IPS-20b (cell line): ENCODE measurements at regions not wholly inside any gene's neighbourhood (a gene's known extent, or its start where the extent isn't known, plus 50 kb on each side); places are given as distances from the start of the nearest gene placed in this dataset.

Experiments
- H3K27ac ChIP-seq: one replicate; pipeline ENCODE4 v1.5.1; 2013; ENCODE audit warnings: low read length
- H3K27me3 ChIP-seq: 2 replicates; pipeline ENCODE4 v1.6.1; 2013; ENCODE audit warnings: mild to moderate bottlenecking, low read length, inconsistent platforms; ENCODE audit not compliant: insufficient read depth
- H3K36me3 ChIP-seq: 2 replicates; pipeline ENCODE4 v1.6.1; 2013; ENCODE audit warnings: low read depth, mild to moderate bottlenecking, inconsistent platforms, low read length, moderate library complexity; ENCODE audit not compliant: insufficient read depth
- H3K4me1 ChIP-seq: 2 replicates; pipeline ENCODE4 v1.6.1; 2013; ENCODE audit warnings: mild to moderate bottlenecking, control low read depth, inconsistent platforms, low read length, moderate library complexity; ENCODE audit not compliant: insufficient read depth
- H3K4me3 ChIP-seq: 2 replicates; pipeline ENCODE4 v1.5.1; 2013; ENCODE audit warnings: mild to moderate bottlenecking, low read length, inconsistent platforms
- H3K9ac ChIP-seq: 2 replicates; pipeline ENCODE4 v1.6.1; 2013; ENCODE audit warnings: low read depth, mild to moderate bottlenecking, inconsistent platforms, low read length, moderate library complexity
- H3K9me3 ChIP-seq: 2 replicates; pipeline ENCODE4 v1.6.1; 2013; ENCODE audit warnings: mild to moderate bottlenecking, low read depth, low read length, inconsistent platforms; ENCODE audit not compliant: insufficient read depth

DNA sequence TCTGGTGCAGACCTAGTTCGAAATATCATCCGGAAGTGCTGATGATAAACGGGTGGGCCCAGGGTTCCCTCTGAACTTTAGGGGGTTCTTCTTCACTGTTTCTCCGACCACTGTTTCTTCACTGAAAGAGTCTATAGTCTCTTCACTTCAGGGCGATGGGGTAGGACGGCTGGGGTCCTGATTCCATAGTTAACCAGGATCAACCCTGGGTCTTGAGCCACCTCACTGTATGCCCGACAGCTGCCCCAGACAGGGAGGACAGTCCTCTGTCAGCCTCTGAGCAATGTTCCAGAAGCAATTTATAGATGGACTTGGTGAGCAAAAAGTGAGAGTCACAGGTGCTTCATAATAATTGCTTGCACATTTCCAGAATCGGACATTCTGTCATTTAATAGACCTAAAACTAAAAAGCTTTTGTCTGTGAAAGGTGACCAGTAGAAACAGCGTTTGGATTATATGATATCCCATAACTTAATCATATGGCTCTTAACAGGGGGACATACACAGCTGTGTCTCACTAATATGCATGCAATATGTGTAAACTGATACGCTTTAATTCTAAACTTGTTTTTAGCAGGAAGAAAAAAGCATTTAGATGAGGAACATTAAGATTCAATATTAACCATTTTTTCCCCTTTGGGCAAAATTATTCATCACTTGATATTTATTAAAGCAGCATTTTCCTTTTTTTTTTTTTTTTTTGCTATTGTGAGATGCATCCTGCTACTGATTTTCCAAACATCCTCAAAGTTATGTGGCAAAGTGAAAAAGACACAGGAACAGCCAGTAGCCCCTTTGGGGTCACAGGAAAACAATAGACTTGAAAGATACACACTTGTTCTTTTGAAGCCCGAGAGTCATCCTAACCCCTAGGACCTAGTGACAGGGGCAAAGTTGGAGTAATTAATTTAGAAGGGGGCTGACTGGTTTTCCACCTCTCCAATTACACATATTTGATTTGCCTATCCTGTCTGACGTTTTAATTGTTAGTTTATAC is 277.0 kb downstream of the ZNF536 start:
- H3K4me3 ChIP-seq = no peak overlapping the region
- no peaks in the 10 kb centered on the region for H3K27me3 ChIP-seq
- H3K9ac ChIP-seq = no peak overlapping the region
- H3K27ac ChIP-seq = no peak overlapping the region
- H3K36me3 ChIP-seq = no peaks in the 10 kb centered on the region
- H3K9me3 ChIP-seq = no peaks in the 10 kb centered on the region
- H3K4me1 ChIP-seq = 0 out of 2 replicates have a peak, but pooled peaks cover 4% of the 10 kb centered on the region

DNA sequence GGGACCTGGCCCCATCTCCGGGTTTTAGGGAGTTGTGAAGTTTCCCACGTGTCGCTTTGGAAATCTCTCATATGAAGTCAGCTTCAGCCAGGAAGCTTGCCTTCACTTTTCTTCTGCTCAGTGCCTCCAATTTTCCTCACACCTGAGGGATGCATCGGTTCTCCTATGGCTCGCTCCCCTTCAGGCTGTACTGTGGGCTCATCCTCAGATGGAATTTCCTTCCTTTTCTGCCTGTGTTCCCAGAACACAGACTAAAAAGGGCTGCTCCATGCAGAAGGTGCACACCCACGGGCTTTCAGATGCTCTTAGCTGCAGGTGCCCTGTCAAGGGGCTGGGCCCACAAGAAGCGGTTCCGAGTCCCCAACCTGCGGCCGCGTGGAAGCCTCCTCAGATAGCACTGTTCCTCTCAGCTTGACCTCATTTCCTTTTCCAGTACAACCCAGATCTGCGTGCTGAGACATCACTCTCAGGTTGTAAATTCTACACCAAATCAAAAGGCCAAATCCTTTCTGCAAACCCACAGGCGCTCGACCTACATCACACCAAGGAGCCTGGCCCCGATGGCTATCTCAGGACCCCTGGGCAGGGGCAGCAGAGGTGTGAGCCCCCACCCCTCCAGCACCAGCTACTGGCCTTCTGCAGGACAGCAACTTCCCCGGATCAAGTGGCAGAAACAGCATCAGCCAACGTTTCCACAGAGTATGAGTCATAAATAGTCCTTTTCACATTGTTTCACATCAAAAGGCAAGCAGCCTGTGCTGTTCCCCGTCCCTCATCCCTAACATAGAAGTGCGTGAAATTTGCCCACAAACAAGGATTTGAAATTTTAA is 275.9 kb downstream of the ZNF536 start:
- Histone ChIP-seq H3K27me3 (no peaks in the 10 kb centered on the region), H3K9me3 (no peaks in the 10 kb centered on the region), H3K4me3 (no peak overlapping the region), H3K27ac (no peak overlapping the region), H3K36me3 (no peaks in the 10 kb centered on the region), H3K4me1 (0 out of 2 replicates have a peak, but pooled peaks cover 4% of the 10 kb centered on the region), H3K9ac (no peak overlapping the region)

DNA sequence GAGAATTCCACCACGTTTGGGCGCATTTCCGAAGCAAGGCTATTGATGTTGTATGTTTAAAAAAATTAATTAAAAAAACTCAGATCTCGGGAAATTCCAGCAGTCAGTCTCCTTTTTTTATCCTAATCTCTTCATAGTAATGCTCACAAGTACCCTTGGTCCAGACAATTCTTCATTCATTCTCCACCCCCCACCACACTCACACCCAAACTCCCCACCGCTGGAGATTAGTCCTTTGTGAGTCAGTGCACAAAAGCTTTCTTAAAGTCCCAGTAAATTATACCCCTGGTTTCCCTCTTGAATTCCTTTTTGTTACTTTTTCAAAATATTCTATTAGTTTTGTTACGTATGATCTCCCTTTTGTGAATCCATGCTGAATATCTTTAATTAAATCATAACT is 274.6 kb downstream of the ZNF536 start:
- Histone ChIP-seq H3K4me1 (0 out of 2 replicates have a peak, but pooled peaks cover 4% of the 10 kb centered on the region), H3K9ac (no peak overlapping the region), H3K4me3 (no peak overlapping the region), H3K27me3 (no peaks in the 10 kb centered on the region), H3K9me3 (no peaks in the 10 kb centered on the region), H3K27ac (no peak overlapping the region), H3K36me3 (no peaks in the 10 kb centered on the region)

DNA sequence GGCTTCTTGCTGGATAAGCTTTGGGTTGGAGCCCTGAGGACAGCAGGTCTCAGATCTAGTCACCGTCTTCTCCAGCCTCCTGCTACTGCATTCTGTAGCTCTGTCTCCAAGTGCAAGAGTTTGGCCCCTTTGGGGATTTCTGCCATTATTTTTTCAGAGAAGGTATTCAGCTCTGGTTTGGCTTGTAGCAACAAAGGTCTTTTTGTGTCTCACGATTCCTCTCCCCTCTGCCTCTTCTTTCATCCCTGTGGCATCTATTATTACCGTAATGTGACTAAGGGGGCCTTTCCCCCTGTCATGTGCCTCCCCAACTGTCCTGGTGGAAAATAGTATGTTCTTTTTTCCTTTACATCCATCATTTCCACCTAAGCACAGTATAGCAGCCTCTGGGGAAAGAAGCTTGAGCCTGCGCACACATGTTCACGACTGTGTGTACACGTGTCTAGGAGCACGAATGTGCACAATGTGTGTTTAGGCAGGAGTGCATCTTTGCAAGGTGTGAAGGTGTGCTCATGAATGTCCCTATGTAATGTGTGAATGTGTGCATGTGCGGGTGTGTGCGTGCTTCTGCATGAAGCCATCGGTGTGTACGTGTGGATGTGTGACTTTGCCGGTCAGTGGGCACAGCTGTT is 273.9 kb downstream of the ZNF536 start:
- Histone ChIP-seq H3K4me3 (no peak overlapping the region), H3K27ac (no peak overlapping the region), H3K27me3 (no peaks in the 10 kb centered on the region), H3K9ac (no peak overlapping the region), H3K4me1 (no peaks in the 10 kb centered on the region), H3K9me3 (no peaks in the 10 kb centered on the region), H3K36me3 (no peaks in the 10 kb centered on the region)

DNA sequence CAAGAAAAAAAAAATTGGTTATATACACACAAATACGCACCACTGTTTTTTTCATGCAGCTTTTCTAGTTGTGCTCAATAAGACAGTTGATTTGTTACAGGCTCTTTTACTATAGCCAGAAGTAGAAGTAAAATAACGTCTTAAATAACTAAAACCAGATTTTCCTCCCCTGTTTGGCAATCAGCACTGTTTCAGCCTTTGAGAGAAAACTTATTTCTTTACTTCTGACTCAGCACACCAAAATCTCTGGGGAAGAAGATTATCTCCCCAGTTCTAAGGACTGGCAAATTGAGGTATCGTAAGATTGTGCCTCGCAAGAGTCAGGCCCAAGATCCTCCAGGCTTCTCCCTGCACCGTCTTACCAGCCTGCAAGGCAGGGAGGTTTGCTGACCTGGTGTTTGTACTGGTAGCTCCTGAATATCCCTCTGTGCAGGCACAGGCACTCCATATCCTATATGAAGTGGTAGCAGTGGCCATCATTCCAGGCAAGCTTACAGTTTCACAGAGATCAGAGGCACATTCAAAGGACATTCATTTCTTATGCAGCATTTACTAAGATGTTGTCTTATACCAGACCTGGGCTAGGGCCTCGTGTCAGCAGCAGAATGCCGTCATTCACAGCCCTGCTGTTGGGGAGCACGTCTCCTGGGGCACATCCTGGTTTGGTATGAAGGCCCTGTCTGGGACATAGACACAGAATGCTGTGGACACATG is 268.2 kb downstream of the ZNF536 start:
- Histone ChIP-seq H3K4me3 (no peak overlapping the region), H3K4me1 (no peaks in the 10 kb centered on the region), H3K36me3 (no peaks in the 10 kb centered on the region), H3K9ac (no peak overlapping the region), H3K27ac (no peak overlapping the region), H3K9me3 (no peaks in the 10 kb centered on the region), H3K27me3 (no peaks in the 10 kb centered on the region)

DNA sequence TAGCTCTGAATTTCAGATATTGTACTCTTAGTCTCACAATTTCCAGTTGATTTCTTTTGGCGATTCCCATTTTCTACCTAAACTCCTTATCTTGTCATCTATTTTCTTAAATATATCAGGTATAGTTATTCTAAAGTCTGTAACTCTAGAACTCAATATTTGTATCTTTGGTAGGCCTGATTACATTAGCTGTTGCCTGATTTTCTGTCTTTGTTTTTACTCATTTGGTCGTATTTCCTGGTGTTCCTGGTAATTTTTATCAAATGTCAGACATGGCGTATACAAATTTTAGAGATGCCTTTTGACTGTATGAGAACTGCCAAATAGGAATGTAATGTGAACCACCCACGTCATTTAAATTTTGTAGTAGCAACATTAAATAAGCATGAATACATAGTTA is 266.7 kb downstream of the ZNF536 start:
- H3K27me3 ChIP-seq = no peaks in the 10 kb centered on the region
- no peaks in the 10 kb centered on the region for H3K36me3 ChIP-seq
- H3K9ac ChIP-seq = no peak overlapping the region
- H3K4me3 ChIP-seq = no peak overlapping the region
- H3K9me3 ChIP-seq = no peaks in the 10 kb centered on the region
- no peaks in the 10 kb centered on the region for H3K4me1 ChIP-seq
- no peak overlapping the region for H3K27ac ChIP-seq

DNA sequence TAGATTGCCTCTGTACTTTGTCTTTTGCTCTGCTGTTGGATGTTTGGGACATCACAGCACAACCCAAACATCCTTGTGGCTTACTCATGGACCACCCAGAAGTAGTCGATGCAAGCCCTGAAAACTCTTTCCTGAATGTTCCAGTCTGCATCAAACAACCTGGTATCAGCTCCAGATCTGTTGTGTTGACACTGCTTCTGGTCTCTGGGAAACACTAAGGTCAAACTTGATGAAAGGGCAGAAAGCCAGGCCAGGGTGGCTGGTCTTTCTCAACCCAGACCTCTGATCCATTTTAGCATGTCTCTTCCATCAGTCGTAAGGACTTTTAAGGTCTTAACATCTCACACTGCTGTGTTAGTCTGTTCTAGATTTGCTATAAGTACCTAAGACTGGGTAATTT is 265.7 kb downstream of the ZNF536 start:
- Histone ChIP-seq H3K9ac (no peak overlapping the region), H3K27ac (no peak overlapping the region), H3K27me3 (no peaks in the 10 kb centered on the region), H3K4me1 (no peaks in the 10 kb centered on the region), H3K9me3 (no peaks in the 10 kb centered on the region), H3K36me3 (no peaks in the 10 kb centered on the region), H3K4me3 (no peak overlapping the region)

DNA sequence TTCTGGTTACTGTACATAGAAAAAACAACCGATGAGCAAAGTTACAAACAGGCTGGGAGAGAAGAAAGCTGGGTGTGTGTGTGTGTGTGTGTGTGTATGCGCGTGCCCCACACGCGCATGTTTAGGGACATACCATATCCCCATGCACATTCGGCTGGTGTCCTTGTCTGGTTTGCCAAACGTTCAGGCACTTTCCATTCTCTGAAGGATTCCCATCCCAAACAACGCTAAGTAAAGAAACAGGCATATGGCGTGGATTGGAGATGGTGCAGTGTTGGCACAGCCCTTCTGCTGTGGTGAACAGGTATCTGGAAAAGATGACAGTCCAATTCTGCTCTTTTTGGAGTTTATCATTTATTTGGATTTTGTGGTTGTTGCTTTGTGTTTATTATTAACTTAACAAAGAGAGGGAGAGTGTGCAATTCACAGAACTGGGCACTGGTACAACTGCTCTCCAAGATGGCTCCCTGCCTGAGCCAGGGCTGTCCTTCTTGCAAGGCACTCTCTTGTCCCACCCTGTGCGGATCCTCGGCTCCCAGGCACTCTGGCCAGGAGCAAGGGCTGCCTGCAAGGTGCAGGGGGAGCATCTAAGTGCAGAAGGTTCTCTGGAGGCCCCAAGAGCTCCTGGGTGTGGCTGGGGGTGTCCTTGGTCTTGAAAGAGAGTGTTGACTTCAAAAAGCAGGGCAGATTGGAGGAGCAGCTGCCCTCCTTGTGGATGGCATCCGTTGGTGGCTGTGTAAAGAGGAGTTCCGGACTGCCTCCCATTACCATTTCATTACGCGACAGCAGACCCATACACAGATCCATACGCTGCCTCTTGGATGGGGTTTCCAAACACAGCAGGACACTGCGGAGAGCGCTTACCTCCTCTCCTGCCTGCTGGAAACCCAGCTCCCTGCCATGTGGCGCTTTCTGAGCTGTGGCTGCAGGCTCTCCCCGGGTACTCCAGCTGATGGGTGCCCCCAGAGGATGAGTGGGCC is 263.1 kb downstream of the ZNF536 start:
- H3K4me1 ChIP-seq = no peaks in the 10 kb centered on the region
- H3K9me3 ChIP-seq = no peaks in the 10 kb centered on the region
- no peak overlapping the region for H3K27ac ChIP-seq
- no peak overlapping the region for H3K4me3 ChIP-seq
- no peaks in the 10 kb centered on the region for H3K27me3 ChIP-seq
- H3K36me3 ChIP-seq = no peaks in the 10 kb centered on the region
- no peak overlapping the region for H3K9ac ChIP-seq

DNA sequence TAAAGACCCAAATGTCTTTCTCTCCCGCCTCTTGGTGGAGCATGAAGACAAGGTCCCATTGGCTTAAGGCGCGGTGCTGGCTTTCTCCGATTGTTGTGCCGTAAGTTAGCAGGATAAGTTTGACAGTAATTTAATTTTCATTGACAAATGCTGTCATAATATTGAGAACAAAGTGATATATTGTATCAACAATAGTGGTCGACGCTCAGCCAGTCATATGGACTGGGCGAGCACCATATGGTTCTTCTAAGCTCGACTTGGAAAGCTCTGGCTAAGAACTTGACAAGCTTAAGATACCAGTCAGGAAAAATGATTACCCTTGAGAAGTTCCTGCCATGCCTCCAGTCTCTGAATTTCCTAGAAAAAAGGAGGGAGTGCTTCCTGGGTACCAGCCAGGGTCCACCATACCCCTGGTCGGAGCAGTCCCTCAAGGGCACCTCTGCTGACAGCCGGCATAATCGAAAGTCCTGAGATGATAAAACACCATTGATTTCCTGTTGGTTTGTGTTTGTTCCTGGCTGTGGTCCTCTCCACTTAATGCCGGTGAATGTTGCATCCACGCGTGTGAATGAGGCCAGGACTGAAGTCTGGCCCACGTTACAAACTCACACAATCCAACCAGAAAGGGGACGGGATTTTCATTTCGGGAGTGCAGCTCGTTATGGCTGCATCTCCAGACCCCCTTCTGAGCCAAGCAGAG is 262.1 kb downstream of the ZNF536 start:
- Histone ChIP-seq H3K36me3 (no peaks in the 10 kb centered on the region), H3K4me1 (no peaks in the 10 kb centered on the region), H3K9ac (no peak overlapping the region), H3K9me3 (no peaks in the 10 kb centered on the region), H3K27ac (no peak overlapping the region), H3K4me3 (no peak overlapping the region), H3K27me3 (no peaks in the 10 kb centered on the region)

DNA sequence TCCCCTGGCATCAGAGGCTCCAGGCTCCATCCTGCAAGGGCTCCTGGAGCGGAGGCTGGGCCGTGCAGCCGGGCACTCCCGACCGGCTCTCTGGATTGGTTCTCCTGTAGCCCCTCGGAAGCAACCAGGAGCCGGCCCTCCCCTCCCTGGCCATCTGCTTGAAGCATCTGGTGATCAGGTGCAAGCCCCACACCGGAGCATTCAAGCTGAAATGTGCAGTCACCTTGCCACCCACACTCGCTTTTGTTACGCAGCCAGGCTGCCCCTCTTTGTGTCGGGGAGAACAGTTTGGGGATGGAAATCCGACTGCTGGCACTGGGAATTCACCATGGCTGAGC is 258.8 kb downstream of the ZNF536 start:
- Histone ChIP-seq H3K27ac (no peak overlapping the region), H3K27me3 (no peaks in the 10 kb centered on the region), H3K9me3 (no peaks in the 10 kb centered on the region), H3K36me3 (no peaks in the 10 kb centered on the region), H3K4me1 (no peaks in the 10 kb centered on the region), H3K9ac (no peak overlapping the region), H3K4me3 (no peak overlapping the region)
